ENCODE measurements at regions not wholly inside any gene's neighbourhood (a gene's known extent, or its start where the extent isn't known, plus 50 kb on each side); places are given as distances from the start of the nearest gene placed in this dataset.
A peak's percentile ranks its signal among the peaks of the same experiment; 100 is the strongest.

DNA sequence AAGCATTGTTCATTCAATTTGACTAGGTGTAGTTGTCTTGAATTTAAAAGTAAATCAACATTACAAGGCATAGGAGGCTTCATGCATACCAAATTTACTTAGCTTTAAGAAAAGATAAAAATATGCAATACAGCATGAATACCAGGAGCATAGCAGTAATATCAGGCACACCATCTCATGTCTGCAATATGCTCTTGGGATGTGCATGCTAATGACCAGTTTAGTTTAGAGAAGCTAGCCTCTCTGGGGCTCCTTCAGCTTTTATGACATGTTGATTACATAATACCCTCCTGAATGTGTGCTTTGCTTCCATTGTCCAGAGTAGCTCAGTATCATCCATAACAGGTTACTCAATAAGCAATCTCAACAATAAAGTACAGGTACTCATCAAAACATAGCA, 497.2 kb downstream of the FLRT2 start:
- no peak for DNase-seq

DNA sequence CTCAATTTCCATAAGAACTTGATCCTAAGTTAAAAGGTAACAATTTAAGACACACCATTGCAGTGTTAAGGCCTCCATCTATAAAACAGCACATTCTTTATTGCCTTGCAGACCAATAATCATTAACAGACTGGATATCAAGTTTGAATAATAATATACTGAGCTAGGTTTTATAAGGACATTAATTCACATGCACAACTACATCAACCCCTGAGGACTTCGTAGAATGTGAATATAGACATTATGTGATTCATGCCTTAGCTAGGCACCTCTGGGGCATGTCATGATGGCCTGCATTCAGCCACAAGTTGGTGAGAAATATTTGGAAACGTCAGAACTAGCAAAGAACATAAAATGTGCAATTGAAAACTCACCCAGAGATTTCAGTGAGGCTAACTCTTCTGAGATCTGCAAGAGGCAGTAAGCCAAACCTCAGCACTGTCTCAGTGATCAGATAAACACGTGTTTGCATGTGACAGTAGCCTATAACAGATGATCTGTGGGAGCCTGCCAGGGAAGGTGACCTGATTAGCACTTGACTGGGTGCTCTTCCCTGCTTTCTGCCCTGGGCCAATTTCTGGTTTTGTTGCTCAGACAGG, 492.2 kb downstream of the FLRT2 start:
- no peak for DNase-seq

GRCh38 chr14:86020841-86021240, 490.9 kb downstream of the FLRT2 start:
- no peak for DNase-seq

DNA sequence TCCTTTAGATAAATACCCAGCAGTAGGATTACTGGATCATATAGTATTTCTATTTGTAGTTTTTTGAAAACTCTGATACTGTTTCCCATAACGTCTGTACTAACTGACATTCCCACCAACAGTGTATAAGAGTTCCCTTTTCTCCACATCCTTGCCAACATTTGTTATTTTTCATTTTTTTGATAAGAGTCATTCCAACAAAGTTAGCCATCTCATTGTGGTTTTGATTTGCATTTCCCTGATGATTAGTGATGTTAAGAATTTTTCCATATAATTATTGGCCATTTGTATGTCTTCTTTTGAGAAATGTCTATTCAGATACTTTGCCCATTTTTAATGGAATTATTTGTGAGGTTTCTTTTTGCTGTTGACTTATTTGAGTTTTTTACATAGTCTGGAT, 486.0 kb downstream of the FLRT2 start:
- no peak for DNase-seq

DNA sequence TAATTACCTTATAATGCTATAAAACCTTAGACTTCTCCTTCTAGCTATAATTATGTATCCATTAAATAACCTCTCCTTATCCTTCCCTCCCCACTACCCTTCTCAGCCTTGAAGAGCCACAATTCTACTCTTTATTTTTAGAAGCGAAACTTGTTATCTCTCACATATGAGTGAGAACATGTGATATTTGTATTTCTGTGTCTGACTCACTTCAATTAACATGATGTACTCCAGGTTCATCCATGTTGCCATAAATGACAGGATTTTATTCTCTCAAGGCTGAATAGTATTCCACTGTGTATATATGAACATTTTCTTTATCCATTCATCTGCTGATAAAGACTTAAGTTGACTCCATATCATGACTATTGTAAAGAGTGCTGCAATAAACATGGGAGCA, 485.6 kb downstream of the FLRT2 start:
- no peak for DNase-seq

- DNase-seq: no peak
These were observed 483.7 kb downstream of the FLRT2 start for GRCh38 chr14:86013641-86014040.

- no peak for DNase-seq
These were observed 482.5 kb downstream of the FLRT2 start for GRCh38 chr14:86012461-86012860.

GRCh38 chr14:86003998-86004397, 474.1 kb downstream of the FLRT2 start:
- no peak for DNase-seq

DNA sequence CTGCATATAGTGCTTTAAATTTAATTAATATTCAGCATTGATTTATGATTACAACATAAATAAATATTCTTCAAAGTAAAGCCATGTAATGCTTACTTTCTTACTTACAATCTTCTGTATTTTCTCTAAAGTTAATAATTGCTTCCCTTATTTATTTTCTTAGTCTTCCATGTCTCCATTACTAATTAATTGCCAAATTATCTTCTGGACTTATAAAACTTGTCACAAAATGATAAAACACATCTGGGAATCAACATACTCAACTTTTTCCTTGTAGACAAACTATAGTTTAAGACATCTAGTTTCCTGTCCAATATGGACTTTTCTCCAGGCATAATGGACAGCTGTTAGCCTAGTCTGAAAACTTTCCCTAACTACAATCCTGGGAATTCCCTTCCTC, 466.6 kb downstream of the FLRT2 start:
- no peak for DNase-seq

- DNase-seq: no peak
These were observed 461.2 kb downstream of the FLRT2 start for GRCh38 chr14:85991156-85991555.

DNA sequence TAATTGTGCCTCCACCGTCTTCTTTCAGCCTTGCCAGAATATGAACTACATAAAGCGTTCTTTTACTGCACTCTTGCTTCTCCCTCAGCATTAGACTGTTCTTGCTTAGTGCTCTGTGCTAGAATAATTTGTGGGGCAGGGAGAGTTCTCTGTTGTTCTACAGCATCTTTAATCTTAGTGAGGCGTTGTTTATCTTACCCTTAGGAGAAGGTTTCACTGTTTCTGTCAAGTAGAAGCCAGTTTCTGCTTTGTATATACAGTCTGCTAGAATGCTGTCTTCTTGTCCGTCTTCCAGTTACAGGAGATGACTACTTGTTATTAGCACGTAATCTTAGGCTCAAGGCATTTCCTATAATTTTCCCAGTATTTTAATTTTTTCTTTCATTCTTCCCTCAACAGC, 458.0 kb downstream of the FLRT2 start:
- no peak for DNase-seq

- no peak for DNase-seq
These were observed 457.3 kb downstream of the FLRT2 start for GRCh38 chr14:85987292-85987691.

DNA sequence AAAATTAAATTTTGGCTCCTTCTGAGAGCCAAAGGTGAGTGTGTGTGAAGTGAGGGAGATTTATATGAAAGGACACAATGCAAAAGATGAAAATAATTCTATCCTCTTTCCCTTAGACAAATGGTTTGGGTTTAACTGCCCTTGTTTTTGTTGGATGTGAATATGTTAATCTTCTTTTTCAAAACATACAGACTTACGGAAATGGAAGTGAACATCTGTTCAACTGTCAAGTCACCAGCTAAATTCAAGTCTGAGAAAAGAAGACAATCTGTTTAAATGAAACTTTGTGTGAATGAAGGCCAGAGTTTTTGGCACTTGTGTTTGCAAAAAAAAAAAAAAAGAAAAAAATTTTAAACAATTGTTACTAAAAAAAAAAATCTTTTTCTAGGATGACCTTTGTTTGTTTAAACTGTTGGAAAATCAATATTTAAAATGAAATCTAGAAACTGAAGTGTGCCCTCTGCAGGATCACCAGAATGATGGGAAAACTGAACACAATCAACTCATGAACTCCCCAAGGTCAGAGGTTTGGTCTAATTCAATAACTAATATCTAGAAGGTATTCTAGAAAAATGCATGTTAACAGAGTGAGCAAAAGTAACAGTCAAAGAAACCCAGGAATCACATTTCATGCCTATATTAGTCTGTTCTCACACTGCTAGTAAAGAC, 448.8 kb downstream of the FLRT2 start:
- DNase-seq: no peak

DNA sequence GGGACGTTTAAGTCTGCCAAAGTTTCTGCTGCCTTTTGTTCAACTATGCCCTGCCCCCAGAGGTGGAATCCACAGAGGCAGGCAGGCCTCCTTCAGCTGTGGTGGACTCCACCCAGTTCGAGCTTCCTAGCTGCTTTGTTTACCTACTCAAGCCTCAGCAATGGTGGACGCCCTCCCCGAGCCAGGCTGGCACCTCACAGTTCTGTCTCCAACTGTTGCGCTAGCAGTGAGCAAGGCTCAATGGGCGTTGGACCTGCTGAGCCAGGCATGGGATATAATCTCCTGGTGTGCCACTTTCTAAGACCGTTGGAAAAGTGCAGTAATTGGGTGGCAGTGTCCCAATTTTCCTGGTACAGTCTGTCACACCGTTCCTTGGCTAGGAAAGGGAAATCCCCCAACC, 444.7 kb downstream of the FLRT2 start:
- no peak for DNase-seq

GRCh38 chr14:85963486-85963885, 433.5 kb downstream of the FLRT2 start:
- DNase-seq: no peak

GRCh38 chr14:85960756-85961155, 430.8 kb downstream of the FLRT2 start:
- no peak for DNase-seq

- DNase-seq: no peak
These were observed 429.1 kb downstream of the FLRT2 start for GRCh38 chr14:85959063-85959462.

DNA sequence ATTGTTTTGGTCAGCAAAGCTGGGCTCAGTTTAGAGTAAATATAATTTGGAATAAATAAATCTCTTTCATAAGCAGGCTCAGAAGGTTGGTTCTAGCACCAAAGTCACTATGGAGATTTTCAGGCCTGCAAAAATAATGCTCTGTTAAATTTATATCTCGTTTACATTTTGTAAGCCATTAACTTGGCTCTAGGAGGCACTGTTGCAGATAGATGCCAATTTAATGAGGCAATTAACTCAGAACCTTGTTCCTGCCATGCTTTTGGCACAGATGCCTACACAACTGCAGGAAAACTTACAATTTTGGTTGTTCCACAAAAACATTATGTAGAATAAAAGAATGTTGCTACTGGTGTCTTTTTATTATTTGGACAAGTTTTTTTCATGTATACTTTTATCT, 428.1 kb downstream of the FLRT2 start:
- no peak for DNase-seq

DNA sequence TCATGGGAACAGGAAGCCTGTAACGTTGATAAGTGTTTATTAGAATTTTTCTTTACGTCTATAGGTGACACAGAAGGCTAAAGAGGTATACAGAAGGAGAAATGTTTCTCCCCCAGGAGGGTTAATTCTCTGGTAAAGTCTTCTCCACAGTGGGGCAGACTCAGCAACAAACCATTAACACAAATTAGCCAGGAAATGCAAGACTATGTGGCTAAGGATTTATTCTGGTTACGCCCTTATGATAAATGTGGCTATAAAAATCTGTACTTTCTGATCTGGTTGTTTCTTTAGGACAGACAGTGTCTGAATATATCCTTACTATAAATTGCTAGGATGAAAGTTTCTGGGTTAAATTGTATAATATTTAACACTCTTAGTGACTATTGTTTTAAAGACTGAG, 423.3 kb downstream of the FLRT2 start:
- DNase-seq: no peak

DNA sequence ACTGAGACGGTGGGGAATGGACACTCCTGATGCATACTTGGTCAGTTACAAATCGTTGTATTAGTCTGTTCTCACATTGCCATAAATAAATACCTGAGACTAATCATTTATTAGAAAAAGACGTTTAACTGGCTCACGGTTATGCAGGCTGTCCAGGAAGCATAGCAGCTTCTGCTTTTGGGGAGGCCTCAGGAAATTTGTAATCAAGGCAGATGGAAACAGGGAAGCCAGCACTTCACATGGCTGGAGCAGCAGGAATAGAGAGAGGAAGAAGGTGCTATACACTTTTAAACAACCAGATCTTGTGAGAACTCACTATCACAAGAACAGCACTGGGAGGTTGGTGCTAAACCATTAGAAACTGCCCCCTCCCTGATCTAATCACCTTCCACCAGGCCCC, 418.2 kb downstream of the FLRT2 start:
- DNase-seq: peak in 1 of 56 donors; percentile 1

- DNase-seq: no peak
These were observed 417.7 kb downstream of the FLRT2 start for GRCh38 chr14:85947461-85948139.

GRCh38 chr14:85943192-85943591, 413.2 kb downstream of the FLRT2 start:
- DNase-seq: no peak

DNA sequence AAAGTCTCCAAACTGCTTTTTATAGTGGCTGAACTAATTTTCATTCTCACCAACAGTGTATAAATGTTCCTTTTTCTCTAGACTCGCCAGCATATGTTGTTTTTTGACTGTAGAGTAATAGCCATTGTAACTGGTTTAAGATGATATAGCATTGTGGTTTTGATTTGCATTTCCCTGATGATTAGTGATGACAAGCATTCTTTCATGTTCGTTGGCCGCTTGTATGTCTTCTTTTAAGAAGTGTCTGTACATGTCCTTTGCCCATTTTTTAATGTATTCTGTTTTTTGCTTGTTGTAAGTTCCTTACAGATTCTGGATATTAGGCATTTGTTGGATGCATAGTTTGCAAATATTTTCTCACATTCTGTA, 404.9 kb downstream of the FLRT2 start:
- no peak for DNase-seq

Measured in amygdala (tissue), 56 donors.